ENCODE measurements at regions not wholly inside any gene's neighbourhood (a gene's known extent, or its start where the extent isn't known, plus 50 kb on each side); places are given as distances from the start of the nearest gene placed in this dataset.

GRCh38 chr9:108191065-108191464, 664.7 kb downstream of the ACTL7B start:
- no peak overlapping the region for H2AFZ ChIP-seq (ENCODE audit: low read length)
- H3K9me3 ChIP-seq (ENCODE audit: insufficient read depth, low read depth, low read length) = no peaks in the 10 kb centered on the region
- no peaks in the 10 kb centered on the region for H3K36me3 ChIP-seq (ENCODE audit: insufficient read depth, low read length)
- H3K79me2 ChIP-seq (ENCODE audit: insufficient read depth, low read length) = no peaks in the 10 kb centered on the region
- H3K4me2 ChIP-seq (ENCODE audit: low read depth, low read length, poor library complexity, severe bottlenecking) = no peak overlapping the region
- H4K20me1 ChIP-seq (ENCODE audit: insufficient read depth, low read length, poor library complexity, severe bottlenecking) = no peaks in the 10 kb centered on the region
- no peak for TF ChIP-seq CTCF (conservative IDR thresholded peaks at IDR 0.05; ENCODE audit: low read length)
- TF ChIP-seq EZH2phosphoT487 (IDR thresholded peaks at IDR 0.05; ENCODE audit: borderline replicate concordance) = no peak
- no peaks in the 10 kb centered on the region for H3K9me2 ChIP-seq (replicated peaks; ENCODE audit: low read depth, low read length)
- no peak overlapping the region for H3K9ac ChIP-seq (ENCODE audit: low read depth, low read length, poor library complexity, severe bottlenecking)
- H3K4me3 ChIP-seq (ENCODE audit: low read length, poor library complexity, severe bottlenecking) = no peak overlapping the region
- no peaks in the 10 kb centered on the region for H3F3A ChIP-seq (ENCODE audit: low read depth)
- H3K27me3 ChIP-seq (ENCODE audit: insufficient read depth, low read length, poor library complexity, severe bottlenecking) = no peaks in the 10 kb centered on the region
- no peaks in the 10 kb centered on the region for H3K4me1 ChIP-seq (ENCODE audit: insufficient read depth, low read length, poor library complexity, severe bottlenecking)

GRCh38 chr9:108188976-108189375, 666.8 kb downstream of the ACTL7B start:
- TF ChIP-seq EZH2phosphoT487 (IDR thresholded peaks at IDR 0.05; ENCODE audit: borderline replicate concordance) (no peak), CTCF (conservative IDR thresholded peaks at IDR 0.05; ENCODE audit: low read length) (no peak)
- H3K9ac ChIP-seq (ENCODE audit: low read depth, low read length, poor library complexity, severe bottlenecking) = no peak overlapping the region
- H4K20me1 ChIP-seq (ENCODE audit: insufficient read depth, low read length, poor library complexity, severe bottlenecking) = no peaks in the 10 kb centered on the region
- no peaks in the 10 kb centered on the region for H3K27me3 ChIP-seq (ENCODE audit: insufficient read depth, low read length, poor library complexity, severe bottlenecking)
- no peaks in the 10 kb centered on the region for H3K79me2 ChIP-seq (ENCODE audit: insufficient read depth, low read length)
- H3F3A ChIP-seq (ENCODE audit: low read depth) = no peaks in the 10 kb centered on the region
- no peak overlapping the region for H3K4me3 ChIP-seq (ENCODE audit: low read length, poor library complexity, severe bottlenecking)
- no peaks in the 10 kb centered on the region for H3K36me3 ChIP-seq (ENCODE audit: insufficient read depth, low read length)
- no peak overlapping the region for H2AFZ ChIP-seq (ENCODE audit: low read length)
- H3K9me2 ChIP-seq (replicated peaks; ENCODE audit: low read depth, low read length) = no peaks in the 10 kb centered on the region
- no peak overlapping the region for H3K4me2 ChIP-seq (ENCODE audit: low read depth, low read length, poor library complexity, severe bottlenecking)
- H3K9me3 ChIP-seq (ENCODE audit: insufficient read depth, low read depth, low read length) = no peaks in the 10 kb centered on the region
- H3K4me1 ChIP-seq (ENCODE audit: insufficient read depth, low read length, poor library complexity, severe bottlenecking) = no peaks in the 10 kb centered on the region

GRCh38 chr9:108188482-108188881, 667.3 kb downstream of the ACTL7B start:
- H3K9ac ChIP-seq (ENCODE audit: low read depth, low read length, poor library complexity, severe bottlenecking) = no peak overlapping the region
- TF ChIP-seq CTCF (conservative IDR thresholded peaks at IDR 0.05; ENCODE audit: low read length) (no peak), EZH2phosphoT487 (IDR thresholded peaks at IDR 0.05; ENCODE audit: borderline replicate concordance) (no peak)
- no peaks in the 10 kb centered on the region for H3K36me3 ChIP-seq (ENCODE audit: insufficient read depth, low read length)
- H3K9me2 ChIP-seq (replicated peaks; ENCODE audit: low read depth, low read length) = no peaks in the 10 kb centered on the region
- no peak overlapping the region for H3K4me2 ChIP-seq (ENCODE audit: low read depth, low read length, poor library complexity, severe bottlenecking)
- no peaks in the 10 kb centered on the region for H3K79me2 ChIP-seq (ENCODE audit: insufficient read depth, low read length)
- no peaks in the 10 kb centered on the region for H4K20me1 ChIP-seq (ENCODE audit: insufficient read depth, low read length, poor library complexity, severe bottlenecking)
- no peaks in the 10 kb centered on the region for H3K27me3 ChIP-seq (ENCODE audit: insufficient read depth, low read length, poor library complexity, severe bottlenecking)
- no peaks in the 10 kb centered on the region for H3K9me3 ChIP-seq (ENCODE audit: insufficient read depth, low read depth, low read length)
- H3K4me1 ChIP-seq (ENCODE audit: insufficient read depth, low read length, poor library complexity, severe bottlenecking) = no peaks in the 10 kb centered on the region
- H3F3A ChIP-seq (ENCODE audit: low read depth) = no peaks in the 10 kb centered on the region
- no peak overlapping the region for H3K4me3 ChIP-seq (ENCODE audit: low read length, poor library complexity, severe bottlenecking)
- no peak overlapping the region for H2AFZ ChIP-seq (ENCODE audit: low read length)

Measured in Loucy (cell line).